ENCODE measurements at regions not wholly inside any gene's neighbourhood (a gene's known extent, or its start where the extent isn't known, plus 50 kb on each side); places are given as distances from the start of the nearest gene placed in this dataset.

DNA sequence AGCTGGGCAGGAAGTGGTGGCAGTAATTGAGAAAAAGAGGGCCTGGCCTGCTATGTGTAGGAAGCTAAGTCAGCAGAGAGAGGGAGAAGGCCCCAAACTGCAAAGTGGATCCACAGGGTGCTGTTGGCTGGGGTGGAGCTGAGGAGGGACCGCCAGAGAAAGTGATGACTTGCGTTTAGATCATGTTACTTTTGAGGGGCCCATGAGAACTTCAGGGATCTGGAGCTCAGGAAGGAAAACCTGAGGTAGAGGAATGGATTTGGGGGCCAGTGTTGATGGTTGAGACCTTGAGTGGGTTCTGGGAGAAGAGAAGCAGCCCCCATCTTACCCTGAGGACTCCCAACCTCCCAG lies 155.5 kb downstream of the MRPL14 start:
- H3K4me2 ChIP-seq (ENCODE audit: insufficient read depth, insufficient read length, low read length) = no peak overlapping the region
- no peaks in the 10 kb centered on the region for H3K27me3 ChIP-seq (ENCODE audit: insufficient read depth, low read length)
- no peak overlapping the region for H2AK5ac ChIP-seq (ENCODE audit: insufficient read length, low read length)
- H3K79me2 ChIP-seq (ENCODE audit: insufficient read depth, low read length) = no peaks in the 10 kb centered on the region
- H2BK12ac ChIP-seq (ENCODE audit: insufficient read length, low read depth, low read length) = no peak overlapping the region
- H3K56ac ChIP-seq (ENCODE audit: insufficient read length, low read depth, low read length) = no peak overlapping the region
- H4K20me1 ChIP-seq (ENCODE audit: control insufficient read depth, insufficient read depth, insufficient read length) = no peaks in the 10 kb centered on the region
- Mint-ChIP-seq H3K27me3 (ENCODE audit: low read depth) (peaks cover 8% of the 10 kb centered on the region), H3K36me3 (ENCODE audit: insufficient read depth in 1 of 3, low read depth in 3 of 3) (no peaks in the 10 kb centered on the region), H3K9me3 (peaks cover 0 to 2% of the 10 kb centered on the region in 2 experiments; a peak in 1 of 5 replicates), H3K4me3 (no peak overlapping the region), H3K4me1 (peaks cover 23% of the 10 kb centered on the region in 2 experiments), H3K27ac (peak overlapping the region in 2 of 3 experiments; percentile 7 to 58; a peak in 2 of 7 replicates)
- no peak overlapping the region for H3K4ac ChIP-seq (ENCODE audit: low read depth, low read length)
- TF ChIP-seq, protein P1, sequence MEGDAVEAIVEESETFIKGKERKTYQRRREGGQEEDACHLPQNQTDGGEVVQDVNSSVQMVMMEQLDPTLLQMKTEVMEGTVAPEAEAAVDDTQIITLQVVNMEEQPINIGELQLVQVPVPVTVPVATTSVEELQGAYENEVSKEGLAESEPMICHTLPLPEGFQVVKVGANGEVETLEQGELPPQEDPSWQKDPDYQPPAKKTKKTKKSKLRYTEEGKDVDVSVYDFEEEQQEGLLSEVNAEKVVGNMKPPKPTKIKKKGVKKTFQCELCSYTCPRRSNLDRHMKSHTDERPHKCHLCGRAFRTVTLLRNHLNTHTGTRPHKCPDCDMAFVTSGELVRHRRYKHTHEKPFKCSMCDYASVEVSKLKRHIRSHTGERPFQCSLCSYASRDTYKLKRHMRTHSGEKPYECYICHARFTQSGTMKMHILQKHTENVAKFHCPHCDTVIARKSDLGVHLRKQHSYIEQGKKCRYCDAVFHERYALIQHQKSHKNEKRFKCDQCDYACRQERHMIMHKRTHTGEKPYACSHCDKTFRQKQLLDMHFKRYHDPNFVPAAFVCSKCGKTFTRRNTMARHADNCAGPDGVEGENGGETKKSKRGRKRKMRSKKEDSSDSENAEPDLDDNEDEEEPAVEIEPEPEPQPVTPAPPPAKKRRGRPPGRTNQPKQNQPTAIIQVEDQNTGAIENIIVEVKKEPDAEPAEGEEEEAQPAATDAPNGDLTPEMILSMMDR (conservative IDR thresholded peaks at IDR 0.05) = no peak
- no peak overlapping the region for H3T11ph ChIP-seq (ENCODE audit: low read length)
- H3K27ac ChIP-seq (ENCODE audit: insufficient read length, low read depth, low read length) = no peak overlapping the region
- DNase-seq = no peak
- WGBS (ENCODE audit: extremely low coverage, insufficient read length, low lambda C conversion rate) = no CpG with 5 or more reads among the region's 2 CpGs
- no peaks in the 10 kb centered on the region for H3K9me3 ChIP-seq (ENCODE audit: control insufficient read depth, low read depth, low read length)
- no peak overlapping the region for H2AFZ ChIP-seq (ENCODE audit: low read length)
- H2BK5ac ChIP-seq (ENCODE audit: insufficient read length, low read length) = no peak overlapping the region
- H3K23ac ChIP-seq (ENCODE audit: insufficient read length, low read depth, low read length) = no peak overlapping the region
- H4K8ac ChIP-seq (replicated peaks; ENCODE audit: insufficient read length, low read depth, low read length) = no peak overlapping the region
- H3K14ac ChIP-seq (ENCODE audit: insufficient read depth, low read length) = no peak overlapping the region; the same call in 1 of the 2 replicates
- H3K23me2 ChIP-seq (ENCODE audit: insufficient read length, low read depth, low read length, poor library complexity, severe bottlenecking) = no peaks in the 10 kb centered on the region
- H3K79me1 ChIP-seq (ENCODE audit: insufficient read depth, low read depth, low read length, poor library complexity, severe bottlenecking) = no peaks in the 10 kb centered on the region
- no peak overlapping the region for H2BK120ac ChIP-seq (ENCODE audit: low read depth, low read length, poor library complexity, severe bottlenecking)
- H3K9ac ChIP-seq (ENCODE audit: extremely low read depth, insufficient read length, low read length) = no peak overlapping the region
- H3K18ac ChIP-seq (ENCODE audit: insufficient read length, low read depth, low read length) = no peak overlapping the region
- H4K91ac ChIP-seq (ENCODE audit: insufficient read length, low read depth, low read length) = no peak overlapping the region
- H3K4me1 ChIP-seq (ENCODE audit: insufficient read depth, low read length) = no peaks in the 10 kb centered on the region; the same call in 1 of the 2 replicates
- H2BK15ac ChIP-seq (ENCODE audit: low read depth, low read length) = no peak overlapping the region
- no peak overlapping the region for H4K5ac ChIP-seq (ENCODE audit: insufficient read length, low read depth, low read length)
- H2BK20ac ChIP-seq (ENCODE audit: low read depth, low read length, poor library complexity, severe bottlenecking) = no peak overlapping the region
